HepG2 (cell line): ENCODE measurements at regions not wholly inside any gene's neighbourhood (a gene's known extent, or its start where the extent isn't known, plus 50 kb on each side); places are given as distances from the start of the nearest gene placed in this dataset.

Experiments
- CBX2 ChIP-seq, 2 experiments: fragments of 200-600 bp in 1 of 2; sonication (generic); formaldehyde crosslinking in 1 of 2; IDR thresholded peaks; 2 replicates each; pipeline versions ENCODE4 v1.7.0 to v1.8.1; 2018 to 2022; ENCODE audit warnings: low read depth in 2 of 2, low read length in 1 of 2, mild to moderate bottlenecking in 1 of 2, missing genetic modification reagents in 1 of 2
- ETV6 ChIP-seq: sonication (generic); formaldehyde crosslinking; conservative IDR thresholded peaks from 2 replicates; pipeline ENCODE4 v1.4.0; 2020; ENCODE audit warnings: missing genetic modification reagents
- EZH2 ChIP-seq: conservative IDR thresholded peaks from 2 replicates; pipeline ENCODE4 v1.6.1; 2012; ENCODE audit warnings: mild to moderate bottlenecking, low read depth, low read length, moderate library complexity
- FOXA1 ChIP-seq, 2 experiments: fragments of 450-650 bp in 1 of 2; sonication (generic) in 1 of 2; formaldehyde crosslinking in 1 of 2; IDR thresholded peaks; 2 replicates each; pipeline versions ENCODE4 v1.4.0 to v1.6.1; 2016 to 2020; ENCODE audit warnings: missing genetic modification reagents in 1 of 2
- HOXA9 ChIP-seq: sonication (generic); formaldehyde crosslinking; IDR thresholded peaks from 2 replicates; pipeline ENCODE4 v1.8.1; 2022; ENCODE audit warnings: missing genetic modification reagents, mild to moderate bottlenecking, moderate library complexity, borderline replicate concordance
- MEF2D ChIP-seq: sonication (generic); formaldehyde crosslinking; IDR thresholded peaks from 2 replicates; pipeline ENCODE4 v1.5.1; 2020; ENCODE audit warnings: mild to moderate bottlenecking, missing genetic modification reagents
- MYC ChIP-seq: sonication (generic); formaldehyde crosslinking; IDR thresholded peaks from 2 replicates; pipeline ENCODE4 v1.9.0; 2021; ENCODE audit warnings: missing genetic modification reagents, borderline replicate concordance
- ONECUT2 ChIP-seq: sonication (generic); formaldehyde crosslinking; IDR thresholded peaks from 2 replicates; pipeline ENCODE4 v1.4.0; 2020; ENCODE audit warnings: missing genetic modification reagents
- ZC3H4 ChIP-seq: sonication (generic); formaldehyde crosslinking; IDR thresholded peaks from 2 replicates; pipeline ENCODE4 v1.4.0; 2020; ENCODE audit warnings: missing genetic modification reagents, borderline replicate concordance
- ZNF629 ChIP-seq: sonication (generic); formaldehyde crosslinking; conservative IDR thresholded peaks from 2 replicates; pipeline ENCODE4 v1.5.0; 2020; ENCODE audit warnings: missing genetic modification reagents
- ZNF746 ChIP-seq: sonication (generic); formaldehyde crosslinking; IDR thresholded peaks from 2 replicates; pipeline ENCODE4 v1.8.0; 2022; ENCODE audit warnings: mild to moderate bottlenecking, missing genetic modification reagents
- TF ChIP-seq, protein P1 (sequence below): sonication (generic); formaldehyde crosslinking; IDR thresholded peaks from 2 replicates; pipeline ENCODE4 v1.5.0; 2020; ENCODE audit warnings: mild to moderate bottlenecking, missing genetic modification reagents, moderate library complexity

GRCh38 chr5:3268760-3269330 is 326.8 kb upstream of the IRX1 start:
- TF ChIP-seq FOXA1 (IDR thresholded peaks at IDR 0.05) = no peak
- TF ChIP-seq FOXA1 (CRISPR knock-in tag; IDR thresholded peaks at IDR 0.05) = no peak
- TF ChIP-seq ZC3H4 (CRISPR knock-in tag) = no peak
- TF ChIP-seq EZH2 = no peak
- no peak for TF ChIP-seq HOXA9 (CRISPR knock-in tag)
- no peak for TF ChIP-seq MEF2D (CRISPR knock-in tag)
- TF ChIP-seq ONECUT2 = no peak
- TF ChIP-seq, protein P1, sequence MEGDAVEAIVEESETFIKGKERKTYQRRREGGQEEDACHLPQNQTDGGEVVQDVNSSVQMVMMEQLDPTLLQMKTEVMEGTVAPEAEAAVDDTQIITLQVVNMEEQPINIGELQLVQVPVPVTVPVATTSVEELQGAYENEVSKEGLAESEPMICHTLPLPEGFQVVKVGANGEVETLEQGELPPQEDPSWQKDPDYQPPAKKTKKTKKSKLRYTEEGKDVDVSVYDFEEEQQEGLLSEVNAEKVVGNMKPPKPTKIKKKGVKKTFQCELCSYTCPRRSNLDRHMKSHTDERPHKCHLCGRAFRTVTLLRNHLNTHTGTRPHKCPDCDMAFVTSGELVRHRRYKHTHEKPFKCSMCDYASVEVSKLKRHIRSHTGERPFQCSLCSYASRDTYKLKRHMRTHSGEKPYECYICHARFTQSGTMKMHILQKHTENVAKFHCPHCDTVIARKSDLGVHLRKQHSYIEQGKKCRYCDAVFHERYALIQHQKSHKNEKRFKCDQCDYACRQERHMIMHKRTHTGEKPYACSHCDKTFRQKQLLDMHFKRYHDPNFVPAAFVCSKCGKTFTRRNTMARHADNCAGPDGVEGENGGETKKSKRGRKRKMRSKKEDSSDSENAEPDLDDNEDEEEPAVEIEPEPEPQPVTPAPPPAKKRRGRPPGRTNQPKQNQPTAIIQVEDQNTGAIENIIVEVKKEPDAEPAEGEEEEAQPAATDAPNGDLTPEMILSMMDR (CRISPR knock-in tag) = no peak
- TF ChIP-seq ZNF746 (CRISPR knock-in tag) = no peak
- no peak for TF ChIP-seq MYC (CRISPR knock-in tag)
- no peak for TF ChIP-seq ZNF629
- TF ChIP-seq ETV6 = no peak
- no peak for TF ChIP-seq CBX2 (IDR thresholded peaks at IDR 0.05; ENCODE audit: low read depth, low read length)
- TF ChIP-seq CBX2 (CRISPR knock-in tag; IDR thresholded peaks at IDR 0.05; ENCODE audit: low read depth) = no peak
